Ovary (tissue), 3 donors: ENCODE measurements at regions not wholly inside any gene's neighbourhood (a gene's known extent, or its start where the extent isn't known, plus 50 kb on each side); places are given as distances from the start of the nearest gene placed in this dataset.

ENCODE experiments used
- EP300 ChIP-seq: sonication (generic); formaldehyde crosslinking; IDR thresholded peaks from one replicate; pipeline ENCODE4 v1.6.1; 2017; ENCODE audit warnings: antibody characterized with exemption
- TF ChIP-seq, protein P1 (sequence below), 3 donors: fragments of 450-650 bp in 2 of 3; fragments of 200-600 bp in 1 of 3; IDR thresholded peaks; one replicate each; pipeline versions ENCODE4 v1.5.1 to v1.8.0; 2016 to 2022; ENCODE audit warnings: antibody characterized with exemption in 3 of 3, mild to moderate bottlenecking in 1 of 3
- donor health status: DM: no; HTN: no; CAD: no.

DNA sequence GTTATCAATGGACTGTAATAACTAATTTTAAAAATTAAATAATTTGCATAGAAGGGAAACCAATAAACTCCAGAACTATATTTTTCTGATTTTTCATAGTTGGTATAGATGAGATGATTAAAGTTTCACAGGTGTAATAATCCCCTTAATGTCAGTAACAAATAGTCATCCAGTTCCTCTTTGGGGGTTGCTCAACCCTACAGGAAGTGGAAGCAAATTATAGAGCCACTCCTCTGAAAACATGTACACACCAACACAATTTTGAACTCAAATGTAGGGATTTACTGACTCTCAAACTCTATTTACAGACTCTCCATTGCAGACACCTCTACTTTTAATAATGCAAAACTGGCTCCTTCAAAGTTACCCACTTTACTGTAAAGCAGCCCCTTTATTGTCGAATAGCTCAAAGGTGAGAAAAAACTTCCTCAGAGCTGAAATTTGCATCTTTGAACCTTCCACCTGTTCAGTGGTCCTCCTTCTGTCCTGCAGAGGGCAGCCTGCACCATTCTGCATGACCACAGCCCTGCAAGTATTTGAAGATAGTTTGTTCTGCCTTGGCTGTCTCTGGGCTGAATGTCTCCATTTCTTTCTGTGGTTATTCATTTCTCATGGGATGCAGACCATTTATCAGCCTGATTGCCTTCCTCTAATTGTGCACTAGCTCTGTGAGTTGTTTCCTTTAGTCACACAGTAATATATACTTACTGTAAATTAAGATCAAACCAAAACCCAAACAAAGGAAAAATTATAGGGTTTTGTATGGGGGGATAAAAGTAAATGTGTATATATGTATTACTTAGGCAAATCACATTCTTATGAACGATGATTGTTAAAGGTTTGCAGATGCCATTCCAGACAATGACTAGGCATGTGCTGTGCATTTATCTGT is 383.2 kb upstream of the SGCD start:
- TF ChIP-seq, protein P1, sequence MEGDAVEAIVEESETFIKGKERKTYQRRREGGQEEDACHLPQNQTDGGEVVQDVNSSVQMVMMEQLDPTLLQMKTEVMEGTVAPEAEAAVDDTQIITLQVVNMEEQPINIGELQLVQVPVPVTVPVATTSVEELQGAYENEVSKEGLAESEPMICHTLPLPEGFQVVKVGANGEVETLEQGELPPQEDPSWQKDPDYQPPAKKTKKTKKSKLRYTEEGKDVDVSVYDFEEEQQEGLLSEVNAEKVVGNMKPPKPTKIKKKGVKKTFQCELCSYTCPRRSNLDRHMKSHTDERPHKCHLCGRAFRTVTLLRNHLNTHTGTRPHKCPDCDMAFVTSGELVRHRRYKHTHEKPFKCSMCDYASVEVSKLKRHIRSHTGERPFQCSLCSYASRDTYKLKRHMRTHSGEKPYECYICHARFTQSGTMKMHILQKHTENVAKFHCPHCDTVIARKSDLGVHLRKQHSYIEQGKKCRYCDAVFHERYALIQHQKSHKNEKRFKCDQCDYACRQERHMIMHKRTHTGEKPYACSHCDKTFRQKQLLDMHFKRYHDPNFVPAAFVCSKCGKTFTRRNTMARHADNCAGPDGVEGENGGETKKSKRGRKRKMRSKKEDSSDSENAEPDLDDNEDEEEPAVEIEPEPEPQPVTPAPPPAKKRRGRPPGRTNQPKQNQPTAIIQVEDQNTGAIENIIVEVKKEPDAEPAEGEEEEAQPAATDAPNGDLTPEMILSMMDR (IDR thresholded peaks at IDR 0.05), result peak; percentile 29 to 49 (median 32)
- TF ChIP-seq EP300, result no peak
